ENCODE measurements at regions not wholly inside any gene's neighbourhood (a gene's known extent, or its start where the extent isn't known, plus 50 kb on each side); places are given as distances from the start of the nearest gene placed in this dataset.

- Histone ChIP-seq H3K4me1 (no peaks in the 10 kb centered on the region), H3K4me3 (no peak overlapping the region), H3K9me3 (no peaks in the 10 kb centered on the region), H3K36me3 (no peaks in the 10 kb centered on the region), H3K27me3 (peaks cover 48% of the 10 kb centered on the region), H3K27ac (no peak overlapping the region)
- peak in 1 of 2 donors; percentile 13 for DNase-seq (ENCODE audit: low spot score in 2 of 2)
- TF ChIP-seq CTCF (IDR thresholded peaks at IDR 0.05) (no peak), EP300 (IDR thresholded peaks at IDR 0.05) (no peak), POLR2AphosphoS5 (IDR thresholded peaks at IDR 0.05) (no peak), POLR2A (IDR thresholded peaks at IDR 0.05) (no peak)
- WGBS, result 16% methylated on average over 9 of the region's 9 CpGs
These were observed 270.9 kb upstream of the FOXF1 start for GRCh38 chr16:86239381-86239780.

- peak in 1 of 2 donors; percentile 7 for DNase-seq (ENCODE audit: low spot score in 2 of 2)
- no peak overlapping the region for H3K4me3 ChIP-seq
- TF ChIP-seq POLR2AphosphoS5 (IDR thresholded peaks at IDR 0.05), result no peak
- TF ChIP-seq POLR2A (IDR thresholded peaks at IDR 0.05), result no peak
- no peaks in the 10 kb centered on the region for H3K4me1 ChIP-seq
- H3K9me3 ChIP-seq, result no peaks in the 10 kb centered on the region
- peaks cover 62% of the 10 kb centered on the region for H3K27me3 ChIP-seq
- WGBS, result 45% methylated on average over 9 of the region's 9 CpGs
- H3K36me3 ChIP-seq, result no peaks in the 10 kb centered on the region
- H3K27ac ChIP-seq, result no peak overlapping the region
These were observed 269.5 kb upstream of the FOXF1 start for GRCh38 chr16:86240716-86241363.

DNA sequence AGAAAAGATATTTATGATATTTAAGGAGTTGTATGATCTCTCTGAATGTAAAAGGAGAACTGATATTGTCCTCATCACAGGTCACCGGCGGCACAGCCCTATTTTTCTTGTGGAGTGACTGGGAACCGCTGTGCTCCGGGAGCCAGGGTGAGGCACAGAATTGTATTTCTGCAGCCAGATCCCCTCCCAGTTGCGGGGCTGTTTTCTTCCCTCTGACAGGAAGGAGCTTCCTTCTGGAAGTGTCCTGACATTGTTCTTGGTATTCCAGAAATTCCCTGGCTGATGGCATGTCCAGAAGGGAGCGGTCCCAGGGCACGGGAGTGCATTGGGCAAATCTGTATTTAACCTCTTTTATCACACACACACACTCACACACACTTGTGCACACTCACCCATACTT is 268.6 kb upstream of the FOXF1 start:
- WGBS, result 32% methylated on average over 7 of the region's 7 CpGs
- Histone ChIP-seq H3K4me1 (no peaks in the 10 kb centered on the region), H3K9me3 (no peaks in the 10 kb centered on the region), H3K36me3 (no peaks in the 10 kb centered on the region), H3K4me3 (no peak overlapping the region), H3K27ac (no peak overlapping the region), H3K27me3 (peaks cover 69% of the 10 kb centered on the region)
- no peak for TF ChIP-seq POLR2AphosphoS5 (IDR thresholded peaks at IDR 0.05)
- TF ChIP-seq CTCF (IDR thresholded peaks at IDR 0.05), result no peak
- no peak for TF ChIP-seq EP300 (IDR thresholded peaks at IDR 0.05)
- TF ChIP-seq POLR2A (IDR thresholded peaks at IDR 0.05), result no peak
- peak in 1 of 2 donors; percentile 57 for DNase-seq (ENCODE audit: low spot score in 2 of 2)

GRCh38 chr16:86242244-86243122 is 267.8 kb upstream of the FOXF1 start:
- peak in 1 of 2 donors; percentile 45 for DNase-seq (ENCODE audit: low spot score in 2 of 2)
- H3K27ac ChIP-seq, result no peak overlapping the region
- H3K4me1 ChIP-seq, result no peaks in the 10 kb centered on the region
- H3K9me3 ChIP-seq, result no peaks in the 10 kb centered on the region
- H3K36me3 ChIP-seq, result no peaks in the 10 kb centered on the region
- TF ChIP-seq POLR2AphosphoS5 (IDR thresholded peaks at IDR 0.05) (no peak), POLR2A (IDR thresholded peaks at IDR 0.05) (no peak), EP300 (IDR thresholded peaks at IDR 0.05) (no peak), CTCF (IDR thresholded peaks at IDR 0.05) (no peak)
- WGBS, result 76% methylated on average over 9 of the region's 16 CpGs
- H3K4me3 ChIP-seq, result no peak overlapping the region
- H3K27me3 ChIP-seq, result peaks cover 72% of the 10 kb centered on the region

- Histone ChIP-seq H3K27ac (no peak overlapping the region), H3K4me3 (no peak overlapping the region), H3K9me3 (no peaks in the 10 kb centered on the region), H3K4me1 (no peaks in the 10 kb centered on the region), H3K27me3 (peaks cover 72% of the 10 kb centered on the region), H3K36me3 (no peaks in the 10 kb centered on the region)
- TF ChIP-seq EP300 (IDR thresholded peaks at IDR 0.05), result no peak
- DNase-seq (ENCODE audit: low spot score in 2 of 2), result no peak
- 84% methylated on average over 6 of the region's 6 CpGs for WGBS
These were observed 267.2 kb upstream of the FOXF1 start for GRCh38 chr16:86243123-86243473.

DNA sequence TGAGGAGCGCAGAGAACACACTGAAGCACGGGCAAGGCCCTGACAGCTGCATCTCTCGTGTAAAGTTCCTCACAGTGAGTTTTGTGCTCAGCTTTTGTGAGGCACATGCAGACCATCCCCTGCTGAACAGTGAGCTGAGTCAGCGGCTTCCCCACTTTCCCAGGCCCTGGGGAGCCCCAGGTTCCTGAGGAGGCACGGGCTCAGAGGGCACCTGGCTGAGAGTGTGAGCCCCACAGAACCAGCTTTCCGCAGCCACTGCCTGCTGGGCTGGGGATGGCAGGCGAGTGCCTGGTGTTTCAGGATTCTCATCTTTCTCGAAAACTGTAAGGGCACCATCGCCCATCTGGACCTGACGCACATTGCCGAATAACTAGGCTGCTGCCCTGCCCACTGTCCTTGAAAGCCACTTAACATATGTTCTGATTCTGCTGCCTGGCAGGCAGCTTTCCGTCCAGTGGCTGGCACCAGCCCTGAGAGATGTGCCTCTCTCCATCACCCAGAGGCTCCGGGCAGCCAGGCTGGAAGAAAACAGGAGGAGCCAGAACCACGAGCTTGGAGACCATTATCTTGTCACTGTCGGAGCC is 266.7 kb upstream of the FOXF1 start:
- Histone ChIP-seq H3K4me3 (no peak overlapping the region), H3K9me3 (no peaks in the 10 kb centered on the region), H3K36me3 (no peaks in the 10 kb centered on the region), H3K27ac (no peak overlapping the region), H3K27me3 (peaks cover 77% of the 10 kb centered on the region), H3K4me1 (no peaks in the 10 kb centered on the region)
- WGBS, result 66% methylated on average over 11 of the region's 15 CpGs
- DNase-seq (ENCODE audit: low spot score in 2 of 2), result no peak
- TF ChIP-seq CTCF (IDR thresholded peaks at IDR 0.05) (no peak), POLR2AphosphoS5 (IDR thresholded peaks at IDR 0.05) (no peak), EP300 (IDR thresholded peaks at IDR 0.05) (no peak), POLR2A (IDR thresholded peaks at IDR 0.05) (no peak)
